Activated naive CD4-positive, alpha-beta T cell treated with anti-CD3 and anti-CD28 coated beads, Interleukin-2, amount 50 U/mL, for 72 hours (primary cell): ENCODE measurements at regions not wholly inside any gene's neighbourhood (a gene's known extent, or its start where the extent isn't known, plus 50 kb on each side); places are given as distances from the start of the nearest gene placed in this dataset.
"Not testable (repeated sequence)": the region's sequence is repeated elsewhere in the genome, so short reads cannot be mapped to it uniquely, and the experiment has no call there.

ENCODE experiments used
- ATAC-seq, 2 donors: fragments of 150-1000 bp; cut with Tn5 transposase; 2 replicates each; pipeline ENCODE4 v1.10.0; 2021; ENCODE audit warnings: mild to moderate bottlenecking in 2 of 2, moderate library complexity in 2 of 2
- DNase-seq, 2 donors: peaks; one replicate each; pipeline ENCODE4 v3.0.0; 2021 to 2022; ENCODE audit warnings: low spot score in 2 of 2
- H3K27ac Mint-ChIP-seq, 2 donors: one replicate each; pipeline ENCODE4 v1.8.0; 2022; ENCODE audit warnings: mild to moderate bottlenecking in 2 of 2, mixed read lengths in 2 of 2
- H3K36me3 Mint-ChIP-seq, 2 donors: one replicate each; pipeline ENCODE4 v1.8.0; 2022; ENCODE audit warnings: mixed read lengths in 2 of 2
- H3K9me3 Mint-ChIP-seq, 2 donors: one replicate each; pipeline ENCODE4 v1.8.0; 2022; ENCODE audit warnings: mixed read lengths in 2 of 2

- no peak for DNase-seq
- no peak overlapping the region for H3K27ac Mint-ChIP-seq
- peaks cover 0 to 4% of the 10 kb centered on the region in 2 donors for H3K36me3 Mint-ChIP-seq
- H3K9me3 Mint-ChIP-seq: peaks cover 11 to 12% of the 10 kb centered on the region in 2 donors
- ATAC-seq: no peak
These were observed 510.9 kb downstream of the PPP4R3C start for GRCh38 chrX:26952213-26952612.

GRCh38 chrX:26927419-26927818 lies 535.7 kb downstream of the PPP4R3C start:
- Mint-ChIP-seq H3K27ac (no peak overlapping the region), H3K9me3 (peaks cover 6% of the 10 kb centered on the region in 2 donors), H3K36me3 (no peaks in the 10 kb centered on the region)
- DNase-seq (no peak), ATAC-seq (no peak)

- H3K9me3 Mint-ChIP-seq: peaks cover 0 to 6% of the 10 kb centered on the region in 2 donors
- ATAC-seq (no peak), DNase-seq (no peak)
These were observed 538.1 kb downstream of the PPP4R3C start for GRCh38 chrX:26925088-26925487.

GRCh38 chrX:26922278-26922677 lies 540.9 kb downstream of the PPP4R3C start:
- H3K27ac Mint-ChIP-seq: no peak overlapping the region
- peaks cover 0 to 6% of the 10 kb centered on the region in 2 donors for H3K9me3 Mint-ChIP-seq
- ATAC-seq (no peak), DNase-seq (no peak)
- H3K36me3 Mint-ChIP-seq: no peaks in the 10 kb centered on the region

More at GRCh38 chrX:26925088-26925487, 538.1 kb downstream of the PPP4R3C start:
- Mint-ChIP-seq H3K36me3 (no peaks in the 10 kb centered on the region), H3K27ac (no peak overlapping the region)

GRCh38 chrX:26918631-26919030 lies 544.5 kb downstream of the PPP4R3C start:
- DNase-seq (no peak), ATAC-seq (no peak)
- no peaks in the 10 kb centered on the region for H3K9me3 Mint-ChIP-seq
- no peaks in the 10 kb centered on the region for H3K36me3 Mint-ChIP-seq
- no peak overlapping the region for H3K27ac Mint-ChIP-seq

GRCh38 chrX:26916991-26917390 lies 546.1 kb downstream of the PPP4R3C start:
- Mint-ChIP-seq H3K9me3 (no peaks in the 10 kb centered on the region), H3K36me3 (no peaks in the 10 kb centered on the region), H3K27ac (no peak overlapping the region)
- ATAC-seq (no peak), DNase-seq (no peak)

GRCh38 chrX:26915064-26915463 lies 548.1 kb downstream of the PPP4R3C start:
- peaks cover 0 to 6% of the 10 kb centered on the region in 2 donors for H3K9me3 Mint-ChIP-seq
- DNase-seq (no peak), ATAC-seq (no peak)
- no peaks in the 10 kb centered on the region for H3K36me3 Mint-ChIP-seq
- no peak overlapping the region for H3K27ac Mint-ChIP-seq

- H3K27ac Mint-ChIP-seq: no peak overlapping the region
- DNase-seq (no peak), ATAC-seq (no peak)
- no peaks in the 10 kb centered on the region for H3K36me3 Mint-ChIP-seq
- H3K9me3 Mint-ChIP-seq: peaks cover 0 to 8% of the 10 kb centered on the region in 2 donors
These were observed 548.9 kb downstream of the PPP4R3C start for GRCh38 chrX:26914232-26914631.

- ATAC-seq, DNase-seq, H3K36me3 Mint-ChIP-seq, H3K27ac Mint-ChIP-seq, H3K9me3 Mint-ChIP-seq: not testable (repeated sequence)
These were observed 551.4 kb downstream of the PPP4R3C start for GRCh38 chrX:26911785-26912184.

- Mint-ChIP-seq H3K36me3 (no peaks in the 10 kb centered on the region), H3K27ac (no peak overlapping the region), H3K9me3 (peaks cover 0 to 8% of the 10 kb centered on the region in 2 donors)
- no peak for ATAC-seq
- DNase-seq: no peak
These were observed 553.4 kb downstream of the PPP4R3C start for GRCh38 chrX:26909728-26910127.

GRCh38 chrX:26908218-26908617 lies 554.9 kb downstream of the PPP4R3C start:
- no peak overlapping the region for H3K27ac Mint-ChIP-seq
- ATAC-seq: no peak
- no peaks in the 10 kb centered on the region for H3K36me3 Mint-ChIP-seq

GRCh38 chrX:26889574-26889973 lies 573.6 kb downstream of the PPP4R3C start:
- no peak overlapping the region for H3K27ac Mint-ChIP-seq
- ATAC-seq (no peak), DNase-seq (no peak)
- no peaks in the 10 kb centered on the region for H3K36me3 Mint-ChIP-seq
- H3K9me3 Mint-ChIP-seq: peaks cover 0 to 4% of the 10 kb centered on the region in 2 donors

More at GRCh38 chrX:26908218-26908617, 554.9 kb downstream of the PPP4R3C start:
- H3K9me3 Mint-ChIP-seq: peaks cover 0 to 8% of the 10 kb centered on the region in 2 donors
- DNase-seq: no peak

GRCh38 chrX:26873736-26874135 lies 589.4 kb downstream of the PPP4R3C start:
- Mint-ChIP-seq H3K27ac (no peak overlapping the region), H3K36me3 (no peaks in the 10 kb centered on the region), H3K9me3 (peaks cover 4 to 5% of the 10 kb centered on the region in 2 donors)
- DNase-seq (no peak), ATAC-seq (no peak)

- Mint-ChIP-seq H3K36me3 (no peaks in the 10 kb centered on the region), H3K27ac (no peak overlapping the region), H3K9me3 (peaks cover 4 to 5% of the 10 kb centered on the region in 2 donors)
- ATAC-seq: no peak
- no peak for DNase-seq
These were observed 591.2 kb downstream of the PPP4R3C start for GRCh38 chrX:26871967-26872366.

- no peak for ATAC-seq
- no peaks in the 10 kb centered on the region for H3K36me3 Mint-ChIP-seq
- H3K27ac Mint-ChIP-seq: no peak overlapping the region
- H3K9me3 Mint-ChIP-seq: peaks cover 4% of the 10 kb centered on the region in 2 donors
- no peak for DNase-seq
These were observed 611.2 kb downstream of the PPP4R3C start for GRCh38 chrX:26851981-26852380.

GRCh38 chrX:26848511-26848910 lies 614.6 kb downstream of the PPP4R3C start:
- no peak for DNase-seq

GRCh38 chrX:26845056-26845455 lies 618.1 kb downstream of the PPP4R3C start:
- Mint-ChIP-seq H3K27ac (no peak overlapping the region), H3K36me3 (no peaks in the 10 kb centered on the region)
- no peak for ATAC-seq

More at GRCh38 chrX:26848511-26848910, 614.6 kb downstream of the PPP4R3C start:
- Mint-ChIP-seq H3K9me3 (peaks cover 4% of the 10 kb centered on the region in 2 donors), H3K36me3 (no peaks in the 10 kb centered on the region), H3K27ac (no peak overlapping the region)
- ATAC-seq: no peak

GRCh38 chrX:26822448-26822847 lies 606.5 kb downstream of the MAGEB5 start:
- Mint-ChIP-seq H3K36me3 (no peaks in the 10 kb centered on the region), H3K9me3 (no peaks in the 10 kb centered on the region), H3K27ac (no peak overlapping the region)
- ATAC-seq (no peak), DNase-seq (no peak)

More at GRCh38 chrX:26845056-26845455, 618.1 kb downstream of the PPP4R3C start:
- H3K9me3 Mint-ChIP-seq: peaks cover 0 to 3% of the 10 kb centered on the region in 2 donors
- DNase-seq: no peak

GRCh38 chrX:26789751-26790150 lies 573.8 kb downstream of the MAGEB5 start:
- no peak overlapping the region for H3K27ac Mint-ChIP-seq
- H3K9me3 Mint-ChIP-seq: no peaks in the 10 kb centered on the region
- no peak for ATAC-seq
- no peaks in the 10 kb centered on the region for H3K36me3 Mint-ChIP-seq
- DNase-seq: no peak
